Kidney (tissue), 13 donors: ENCODE measurements at regions not wholly inside any gene's neighbourhood (a gene's known extent, or its start where the extent isn't known, plus 50 kb on each side); places are given as distances from the start of the nearest gene placed in this dataset.

Experiments used
- DNase-seq, 5 donors: peaks; one replicate each; pipeline ENCODE4 v3.0.0-alpha.2; 2013 to 2020
- FAIRE-seq: peaks from 2 replicates; lab custom pipeline; 2012; peaks lifted over from hg19 to GRCh38; lab: Jason Lieb, UNC
- H3K27ac ChIP-seq, 2 donors: one replicate each; pipeline ENCODE4 v1.7.0; 2013; ENCODE audit warnings: low read depth in 2 of 2, low read length in 2 of 2, inconsistent platforms in 1 of 2
- H3K27me3 ChIP-seq: one replicate; pipeline ENCODE4 v1.7.1; 2013; ENCODE audit warnings: low read length, inconsistent platforms; ENCODE audit not compliant: control insufficient read depth, insufficient read depth
- H3K36me3 ChIP-seq, 3 donors: one replicate each; pipeline versions ENCODE4 v1.7.0 to v1.7.1; 2013; ENCODE audit warnings: low read length in 3 of 3, control low read depth in 1 of 3, inconsistent platforms in 1 of 3; ENCODE audit not compliant: insufficient read depth in 3 of 3, control insufficient read depth in 2 of 3
- H3K4me1 ChIP-seq, 3 donors: one replicate each; pipeline versions ENCODE4 v1.7.0 to v1.7.1; 2013; ENCODE audit warnings: low read length in 3 of 3, inconsistent platforms in 1 of 3, low read depth in 1 of 3; ENCODE audit not compliant: control insufficient read depth in 2 of 3, insufficient read depth in 2 of 3
- H3K4me3 ChIP-seq, 3 donors: one replicate each; pipeline versions ENCODE4 v1.7.0 to v1.8.1; 2013; ENCODE audit warnings: low read length in 3 of 3, control low read depth in 1 of 3, inconsistent platforms in 1 of 3
- H3K9ac ChIP-seq, 3 donors: one replicate each; pipeline versions ENCODE4 v1.7.0 to v1.7.1; 2013; ENCODE audit warnings: low read length in 3 of 3, control low read depth in 1 of 3, inconsistent platforms in 1 of 3
- H3K9me3 ChIP-seq, 3 donors: one replicate each; pipeline versions ENCODE4 v1.7.0 to v1.7.1; 2013; ENCODE audit warnings: low read length in 3 of 3, control low read depth in 1 of 3, inconsistent platforms in 1 of 3; ENCODE audit not compliant: control insufficient read depth in 2 of 3, insufficient read depth in 1 of 3
- CTCF ChIP-seq: IDR thresholded peaks from 3 replicates; pipeline ENCODE4 v1.5.1; 2012; ENCODE audit warnings: mild to moderate bottlenecking, moderate library complexity, borderline replicate concordance; ENCODE audit not compliant: insufficient read depth; ENCODE audit errors: extremely low read depth
- intact Hi-C: fragments of 100-400 bp; cut with DNase I; formaldehyde crosslinking; loops from one replicate; pipeline ENCODE4 v1.11.1; 2022
- donor health status: control.
- donor health status: control.
- donor health status: control.
- donor health status: control.
- donor health status: control.
- donor health status: DM: yes; HTN: yes; CAD: no.
- donor health status: Normal renal cell carcinoma (clear cell type).

DNA sequence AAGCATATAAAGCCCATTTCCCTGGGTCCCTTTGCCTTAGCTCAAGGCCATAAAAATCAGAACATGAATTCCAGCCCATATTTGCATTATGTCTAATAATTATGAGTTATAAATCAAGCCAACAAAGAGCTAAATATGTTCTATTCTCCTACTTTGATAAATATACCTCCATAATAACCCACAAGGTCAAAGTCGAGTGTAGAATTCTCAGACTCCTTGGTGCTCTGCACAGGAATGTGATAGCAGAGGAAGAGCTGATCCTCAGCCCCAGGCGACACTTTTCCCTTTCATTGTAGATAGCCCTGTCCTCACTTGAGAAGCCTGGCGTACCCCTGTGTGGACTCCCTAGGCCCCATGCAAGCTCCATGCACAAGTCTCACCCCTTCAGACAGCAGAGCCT, 85.6 kb downstream of the CASP3 start:
- Histone ChIP-seq H3K4me3 (no peak overlapping the region), H3K36me3 (no peaks in the 10 kb centered on the region), H3K27me3 (no peaks in the 10 kb centered on the region), H3K27ac (no peak overlapping the region), H3K9ac (no peak overlapping the region), H3K9me3 (no peaks in the 10 kb centered on the region), H3K4me1 (no peaks in the 10 kb centered on the region)
- intact Hi-C loops, result no loop called here
- DNase-seq (no peak), FAIRE-seq (no peak)
- no peak for TF ChIP-seq CTCF

DNA sequence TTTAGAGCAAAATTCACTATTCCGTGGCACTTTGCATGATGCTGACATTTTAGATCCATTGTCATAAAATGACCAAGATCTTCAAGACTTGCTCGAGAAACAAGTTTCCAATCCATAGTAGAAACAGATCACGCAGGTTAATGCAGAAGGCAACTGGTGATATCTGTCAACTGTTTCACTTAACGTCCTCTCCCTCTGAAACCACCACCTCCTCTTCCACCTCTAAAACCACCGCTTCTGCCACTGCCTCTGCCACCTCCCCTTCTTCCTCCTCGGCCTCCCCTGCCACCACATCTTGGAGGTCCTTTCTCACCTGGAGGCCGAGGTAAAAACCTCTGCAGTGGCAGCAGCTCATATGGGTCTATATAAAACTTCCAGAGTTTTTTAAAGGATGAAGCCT, 84.6 kb upstream of the IRF2 start:
- DNase-seq (no peak), FAIRE-seq (no peak)
- Histone ChIP-seq H3K27ac (no peak overlapping the region), H3K9me3 (no peaks in the 10 kb centered on the region), H3K4me1 (no peaks in the 10 kb centered on the region), H3K9ac (no peak overlapping the region), H3K27me3 (no peaks in the 10 kb centered on the region), H3K4me3 (no peak overlapping the region), H3K36me3 (no peaks in the 10 kb centered on the region)
- no peak for TF ChIP-seq CTCF
- intact Hi-C loops, result no loop called here

DNA sequence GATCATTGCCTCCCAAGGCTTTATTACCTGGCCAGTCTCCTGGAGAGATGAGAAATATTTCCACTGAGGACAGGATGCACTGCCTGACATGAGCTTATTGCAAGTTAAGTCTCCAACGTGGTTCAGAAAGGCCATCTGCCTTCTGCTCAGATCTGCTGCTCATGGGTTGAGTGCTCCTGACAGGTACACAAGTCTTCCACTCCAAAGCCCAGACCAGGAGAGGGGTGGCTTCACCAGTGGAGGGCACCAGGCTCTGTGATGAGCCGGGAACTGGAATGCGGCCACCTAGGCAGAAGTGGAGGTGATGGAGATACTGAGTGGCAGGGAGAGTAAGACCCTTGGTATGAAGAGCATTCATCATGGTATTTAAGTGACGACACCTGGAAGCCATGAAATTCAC, 79.5 kb upstream of the IRF2 start:
- no peaks in the 10 kb centered on the region for H3K4me1 ChIP-seq
- TF ChIP-seq CTCF, result no peak

GRCh38 chr4:184550476-184550875, 76.1 kb upstream of the IRF2 start:
- FAIRE-seq, result no peak

More for the DNA sequence above, 79.5 kb upstream of the IRF2 start:
- DNase-seq (no peak), FAIRE-seq (no peak)
- Histone ChIP-seq H3K27ac (no peak overlapping the region), H3K4me3 (no peak overlapping the region), H3K9me3 (no peaks in the 10 kb centered on the region), H3K36me3 (no peaks in the 10 kb centered on the region), H3K27me3 (no peaks in the 10 kb centered on the region), H3K9ac (no peak overlapping the region)
- intact Hi-C loops, result no loop called here

More at GRCh38 chr4:184550476-184550875, 76.1 kb upstream of the IRF2 start:
- H3K9me3 ChIP-seq, result no peaks in the 10 kb centered on the region
- H3K36me3 ChIP-seq, result no peaks in the 10 kb centered on the region
- H3K4me3 ChIP-seq, result no peak overlapping the region
- no peak for DNase-seq
- no peak overlapping the region for H3K9ac ChIP-seq
- H3K4me1 ChIP-seq, result no peaks in the 10 kb centered on the region
- intact Hi-C loops, result no loop called here
- TF ChIP-seq CTCF, result no peak
- H3K27ac ChIP-seq, result no peak overlapping the region
- H3K27me3 ChIP-seq, result no peaks in the 10 kb centered on the region
